Frontal cortex (tissue), 3 donors: ENCODE measurements at regions not wholly inside any gene's neighbourhood (a gene's known extent, or its start where the extent isn't known, plus 50 kb on each side); places are given as distances from the start of the nearest gene placed in this dataset.

Experiments used
- DNase-seq, 2 donors: peaks; one replicate each; pipeline ENCODE4 v3.0.0; 2012; ENCODE audit warnings: low spot score in 2 of 2
- FAIRE-seq: peaks from 2 replicates; lab custom pipeline; 2012; peaks lifted over from hg19 to GRCh38; lab: Jason Lieb, UNC
- donor health status: control.
- donor health status: control.
- donor health status: control.

- FAIRE-seq (no peak), DNase-seq (no peak)
These were observed 504.0 kb downstream of the RAPGEF2 start for GRCh38 chr4:159606835-159607234.

GRCh38 chr4:159607809-159608208 lies 504.9 kb downstream of the RAPGEF2 start:
- FAIRE-seq (no peak), DNase-seq (no peak)

- FAIRE-seq, result no peak
- no peak for DNase-seq
These were observed 505.6 kb downstream of the RAPGEF2 start for GRCh38 chr4:159608436-159608835.

GRCh38 chr4:159632031-159632430 lies 529.2 kb downstream of the RAPGEF2 start:
- FAIRE-seq (no peak), DNase-seq (no peak)

- FAIRE-seq, result no peak
These were observed 536.9 kb downstream of the RAPGEF2 start for GRCh38 chr4:159639671-159640323.

GRCh38 chr4:159649237-159649636 lies 546.4 kb downstream of the RAPGEF2 start:
- DNase-seq, result no peak
- no peak for FAIRE-seq

More at GRCh38 chr4:159639671-159640323, 536.9 kb downstream of the RAPGEF2 start:
- DNase-seq, result no peak

GRCh38 chr4:159652871-159653270 lies 550.0 kb downstream of the RAPGEF2 start:
- FAIRE-seq (no peak), DNase-seq (no peak)

GRCh38 chr4:159655547-159655946 lies 552.7 kb downstream of the RAPGEF2 start:
- no peak for DNase-seq
- no peak for FAIRE-seq

- no peak for DNase-seq
- FAIRE-seq, result no peak
These were observed 566.2 kb downstream of the RAPGEF2 start for GRCh38 chr4:159669094-159669493.

GRCh38 chr4:159673221-159673620 lies 570.3 kb downstream of the RAPGEF2 start:
- FAIRE-seq (no peak), DNase-seq (no peak)

- FAIRE-seq (no peak), DNase-seq (no peak)
These were observed 571.4 kb downstream of the RAPGEF2 start for GRCh38 chr4:159674241-159674640.

- FAIRE-seq (no peak), DNase-seq (no peak)
These were observed 574.6 kb downstream of the RAPGEF2 start for GRCh38 chr4:159677521-159677920.

- FAIRE-seq (no peak), DNase-seq (no peak)
These were observed 580.1 kb downstream of the RAPGEF2 start for GRCh38 chr4:159682996-159683395.

- DNase-seq (no peak), FAIRE-seq (no peak)
These were observed 581.2 kb downstream of the RAPGEF2 start for GRCh38 chr4:159684061-159684460.

GRCh38 chr4:159685340-159686092 lies 582.6 kb downstream of the RAPGEF2 start:
- DNase-seq, result no peak
- FAIRE-seq, result no peak

- no peak for DNase-seq
- FAIRE-seq, result no peak
These were observed 586.6 kb downstream of the RAPGEF2 start for GRCh38 chr4:159689526-159689925.

GRCh38 chr4:159697322-159698283 lies 594.7 kb downstream of the RAPGEF2 start:
- FAIRE-seq (no peak), DNase-seq (no peak)

GRCh38 chr4:159698336-159698735 lies 595.5 kb downstream of the RAPGEF2 start:
- DNase-seq (no peak), FAIRE-seq (no peak)

- DNase-seq (no peak), FAIRE-seq (no peak)
These were observed 599.3 kb downstream of the RAPGEF2 start for GRCh38 chr4:159702200-159702599.

- DNase-seq (no peak), FAIRE-seq (no peak)
These were observed 602.5 kb downstream of the RAPGEF2 start for GRCh38 chr4:159705334-159705733.
